ENCODE measurements at regions not wholly inside any gene's neighbourhood (a gene's known extent, or its start where the extent isn't known, plus 50 kb on each side); places are given as distances from the start of the nearest gene placed in this dataset.

GRCh38 chr16:87166934-87167333 lies 150.3 kb downstream of the C16orf95 start:
- ATAC-seq (no peak), DNase-seq (ENCODE audit: low spot score) (no peak)
- TF ChIP-seq FOXP1 (CRISPR knock-in tag; IDR thresholded peaks at IDR 0.05; ENCODE audit: borderline replicate concordance) (no peak), NR2C2 (CRISPR knock-in tag; IDR thresholded peaks at IDR 0.05) (no peak), NR1H2 (CRISPR knock-in tag; IDR thresholded peaks at IDR 0.05) (no peak), TEAD1 (CRISPR knock-in tag; IDR thresholded peaks at IDR 0.05) (no peak), KAT7 (CRISPR knock-in tag; IDR thresholded peaks at IDR 0.05; ENCODE audit: borderline replicate concordance) (no peak), EMX1 (CRISPR knock-in tag; IDR thresholded peaks at IDR 0.05) (no peak), USF2 (CRISPR knock-in tag; IDR thresholded peaks at IDR 0.05) (no peak), CBFB (CRISPR knock-in tag; IDR thresholded peaks at IDR 0.05; ENCODE audit: low read depth) (no peak), RELA (CRISPR knock-in tag; IDR thresholded peaks at IDR 0.05; ENCODE audit: borderline replicate concordance) (no peak), USF1 (CRISPR knock-in tag; IDR thresholded peaks at IDR 0.05) (no peak), NFATC4 (CRISPR knock-in tag; IDR thresholded peaks at IDR 0.05) (no peak), PRRX2 (CRISPR knock-in tag; IDR thresholded peaks at IDR 0.05) (no peak)
- TF ChIP-seq, protein P1, sequence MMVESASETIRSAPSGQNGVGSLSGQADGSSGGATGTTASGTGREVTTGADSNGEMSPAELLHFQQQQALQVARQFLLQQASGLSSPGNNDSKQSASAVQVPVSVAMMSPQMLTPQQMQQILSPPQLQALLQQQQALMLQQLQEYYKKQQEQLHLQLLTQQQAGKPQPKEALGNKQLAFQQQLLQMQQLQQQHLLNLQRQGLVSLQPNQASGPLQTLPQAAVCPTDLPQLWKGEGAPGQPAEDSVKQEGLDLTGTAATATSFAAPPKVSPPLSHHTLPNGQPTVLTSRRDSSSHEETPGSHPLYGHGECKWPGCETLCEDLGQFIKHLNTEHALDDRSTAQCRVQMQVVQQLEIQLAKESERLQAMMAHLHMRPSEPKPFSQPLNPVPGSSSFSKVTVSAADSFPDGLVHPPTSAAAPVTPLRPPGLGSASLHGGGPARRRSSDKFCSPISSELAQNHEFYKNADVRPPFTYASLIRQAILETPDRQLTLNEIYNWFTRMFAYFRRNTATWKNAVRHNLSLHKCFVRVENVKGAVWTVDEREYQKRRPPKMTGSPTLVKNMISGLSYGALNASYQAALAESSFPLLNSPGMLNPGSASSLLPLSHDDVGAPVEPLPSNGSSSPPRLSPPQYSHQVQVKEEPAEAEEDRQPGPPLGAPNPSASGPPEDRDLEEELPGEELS (CRISPR knock-in tag; IDR thresholded peaks at IDR 0.05), result no peak
- TF ChIP-seq, protein P2, sequence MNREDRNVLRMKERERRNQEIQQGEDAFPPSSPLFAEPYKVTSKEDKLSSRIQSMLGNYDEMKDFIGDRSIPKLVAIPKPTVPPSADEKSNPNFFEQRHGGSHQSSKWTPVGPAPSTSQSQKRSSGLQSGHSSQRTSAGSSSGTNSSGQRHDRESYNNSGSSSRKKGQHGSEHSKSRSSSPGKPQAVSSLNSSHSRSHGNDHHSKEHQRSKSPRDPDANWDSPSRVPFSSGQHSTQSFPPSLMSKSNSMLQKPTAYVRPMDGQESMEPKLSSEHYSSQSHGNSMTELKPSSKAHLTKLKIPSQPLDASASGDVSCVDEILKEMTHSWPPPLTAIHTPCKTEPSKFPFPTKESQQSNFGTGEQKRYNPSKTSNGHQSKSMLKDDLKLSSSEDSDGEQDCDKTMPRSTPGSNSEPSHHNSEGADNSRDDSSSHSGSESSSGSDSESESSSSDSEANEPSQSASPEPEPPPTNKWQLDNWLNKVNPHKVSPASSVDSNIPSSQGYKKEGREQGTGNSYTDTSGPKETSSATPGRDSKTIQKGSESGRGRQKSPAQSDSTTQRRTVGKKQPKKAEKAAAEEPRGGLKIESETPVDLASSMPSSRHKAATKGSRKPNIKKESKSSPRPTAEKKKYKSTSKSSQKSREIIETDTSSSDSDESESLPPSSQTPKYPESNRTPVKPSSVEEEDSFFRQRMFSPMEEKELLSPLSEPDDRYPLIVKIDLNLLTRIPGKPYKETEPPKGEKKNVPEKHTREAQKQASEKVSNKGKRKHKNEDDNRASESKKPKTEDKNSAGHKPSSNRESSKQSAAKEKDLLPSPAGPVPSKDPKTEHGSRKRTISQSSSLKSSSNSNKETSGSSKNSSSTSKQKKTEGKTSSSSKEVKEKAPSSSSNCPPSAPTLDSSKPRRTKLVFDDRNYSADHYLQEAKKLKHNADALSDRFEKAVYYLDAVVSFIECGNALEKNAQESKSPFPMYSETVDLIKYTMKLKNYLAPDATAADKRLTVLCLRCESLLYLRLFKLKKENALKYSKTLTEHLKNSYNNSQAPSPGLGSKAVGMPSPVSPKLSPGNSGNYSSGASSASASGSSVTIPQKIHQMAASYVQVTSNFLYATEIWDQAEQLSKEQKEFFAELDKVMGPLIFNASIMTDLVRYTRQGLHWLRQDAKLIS (CRISPR knock-in tag; IDR thresholded peaks at IDR 0.05; ENCODE audit: borderline replicate concordance), result no peak
- TF ChIP-seq, protein P3, sequence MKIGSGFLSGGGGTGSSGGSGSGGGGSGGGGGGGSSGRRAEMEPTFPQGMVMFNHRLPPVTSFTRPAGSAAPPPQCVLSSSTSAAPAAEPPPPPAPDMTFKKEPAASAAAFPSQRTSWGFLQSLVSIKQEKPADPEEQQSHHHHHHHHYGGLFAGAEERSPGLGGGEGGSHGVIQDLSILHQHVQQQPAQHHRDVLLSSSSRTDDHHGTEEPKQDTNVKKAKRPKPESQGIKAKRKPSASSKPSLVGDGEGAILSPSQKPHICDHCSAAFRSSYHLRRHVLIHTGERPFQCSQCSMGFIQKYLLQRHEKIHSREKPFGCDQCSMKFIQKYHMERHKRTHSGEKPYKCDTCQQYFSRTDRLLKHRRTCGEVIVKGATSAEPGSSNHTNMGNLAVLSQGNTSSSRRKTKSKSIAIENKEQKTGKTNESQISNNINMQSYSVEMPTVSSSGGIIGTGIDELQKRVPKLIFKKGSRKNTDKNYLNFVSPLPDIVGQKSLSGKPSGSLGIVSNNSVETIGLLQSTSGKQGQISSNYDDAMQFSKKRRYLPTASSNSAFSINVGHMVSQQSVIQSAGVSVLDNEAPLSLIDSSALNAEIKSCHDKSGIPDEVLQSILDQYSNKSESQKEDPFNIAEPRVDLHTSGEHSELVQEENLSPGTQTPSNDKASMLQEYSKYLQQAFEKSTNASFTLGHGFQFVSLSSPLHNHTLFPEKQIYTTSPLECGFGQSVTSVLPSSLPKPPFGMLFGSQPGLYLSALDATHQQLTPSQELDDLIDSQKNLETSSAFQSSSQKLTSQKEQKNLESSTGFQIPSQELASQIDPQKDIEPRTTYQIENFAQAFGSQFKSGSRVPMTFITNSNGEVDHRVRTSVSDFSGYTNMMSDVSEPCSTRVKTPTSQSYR (CRISPR knock-in tag; IDR thresholded peaks at IDR 0.05), result no peak
- Mint-ChIP-seq H3K27ac (no peak overlapping the region), H3K4me3 (no peak overlapping the region), H3K9me3 (peaks cover 20% of the 10 kb centered on the region), H3K4me1 (0 out of 2 replicates have a peak, but pooled peaks cover 2% of the 10 kb centered on the region), H3K27me3 (ENCODE audit: low read depth) (peaks cover 3% of the 10 kb centered on the region; the same call in 1 of the 2 replicates), H3K36me3 (no peaks in the 10 kb centered on the region)
- CTCF ChIA-PET, result interaction anchor here (1.3 kb wide), 1 partner anchor 181 kb away, joined by 3 read pairs; no protein-coding TSS in a partner anchor
- POLR2A ChIA-PET, result no interaction called here

- POLR2A ChIA-PET, result no interaction called here
- DNase-seq (ENCODE audit: low spot score), result no peak
- no peak for ATAC-seq
- H3K27ac Mint-ChIP-seq, result no peak overlapping the region
- peaks cover 21% of the 10 kb centered on the region for H3K9me3 Mint-ChIP-seq
- no peaks in the 10 kb centered on the region for H3K27me3 Mint-ChIP-seq (ENCODE audit: low read depth)
- no peaks in the 10 kb centered on the region for H3K36me3 Mint-ChIP-seq
- H3K4me1 Mint-ChIP-seq, result peaks cover 4% of the 10 kb centered on the region
- CTCF ChIA-PET, result interaction anchor here (1.2 to 1.7 kb wide), 2 partner anchors 92 to 129 kb away, joined by 3 to 6 read pairs; no protein-coding TSS in a partner anchor
- H3K4me3 Mint-ChIP-seq, result no peak overlapping the region
- TF ChIP-seq ZNF416 (CRISPR knock-in tag; IDR thresholded peaks at IDR 0.05), result no peak
- TF ChIP-seq, protein P4, sequence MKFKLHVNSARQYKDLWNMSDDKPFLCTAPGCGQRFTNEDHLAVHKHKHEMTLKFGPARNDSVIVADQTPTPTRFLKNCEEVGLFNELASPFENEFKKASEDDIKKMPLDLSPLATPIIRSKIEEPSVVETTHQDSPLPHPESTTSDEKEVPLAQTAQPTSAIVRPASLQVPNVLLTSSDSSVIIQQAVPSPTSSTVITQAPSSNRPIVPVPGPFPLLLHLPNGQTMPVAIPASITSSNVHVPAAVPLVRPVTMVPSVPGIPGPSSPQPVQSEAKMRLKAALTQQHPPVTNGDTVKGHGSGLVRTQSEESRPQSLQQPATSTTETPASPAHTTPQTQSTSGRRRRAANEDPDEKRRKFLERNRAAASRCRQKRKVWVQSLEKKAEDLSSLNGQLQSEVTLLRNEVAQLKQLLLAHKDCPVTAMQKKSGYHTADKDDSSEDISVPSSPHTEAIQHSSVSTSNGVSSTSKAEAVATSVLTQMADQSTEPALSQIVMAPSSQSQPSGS (CRISPR knock-in tag; IDR thresholded peaks at IDR 0.05; ENCODE audit: borderline replicate concordance, low read depth), result no peak
- TF ChIP-seq E2F1 (CRISPR knock-in tag; IDR thresholded peaks at IDR 0.05), result no peak
These were observed 147.6 kb downstream of the C16orf95 start for GRCh38 chr16:87169509-87169995.
